NCI-H1105 (cell line): ENCODE measurements at regions not wholly inside any gene's neighbourhood (a gene's known extent, or its start where the extent isn't known, plus 50 kb on each side); places are given as distances from the start of the nearest gene placed in this dataset.

ENCODE experiments used
- DNase-seq: peaks from one replicate; lab custom pipeline; 2025; lab: John Stamatoyannopoulos, UW

GRCh38 chr20:60581606-60582115, 623.4 kb downstream of the CDH26 start:
- no peak for DNase-seq

- no peak for DNase-seq
These were observed 625.5 kb downstream of the CDH26 start for GRCh38 chr20:60583741-60584140.

- DNase-seq = no peak
These were observed 626.0 kb downstream of the CDH26 start for GRCh38 chr20:60584221-60584620.

GRCh38 chr20:60585651-60586050, 627.4 kb downstream of the CDH26 start:
- no peak for DNase-seq

DNA sequence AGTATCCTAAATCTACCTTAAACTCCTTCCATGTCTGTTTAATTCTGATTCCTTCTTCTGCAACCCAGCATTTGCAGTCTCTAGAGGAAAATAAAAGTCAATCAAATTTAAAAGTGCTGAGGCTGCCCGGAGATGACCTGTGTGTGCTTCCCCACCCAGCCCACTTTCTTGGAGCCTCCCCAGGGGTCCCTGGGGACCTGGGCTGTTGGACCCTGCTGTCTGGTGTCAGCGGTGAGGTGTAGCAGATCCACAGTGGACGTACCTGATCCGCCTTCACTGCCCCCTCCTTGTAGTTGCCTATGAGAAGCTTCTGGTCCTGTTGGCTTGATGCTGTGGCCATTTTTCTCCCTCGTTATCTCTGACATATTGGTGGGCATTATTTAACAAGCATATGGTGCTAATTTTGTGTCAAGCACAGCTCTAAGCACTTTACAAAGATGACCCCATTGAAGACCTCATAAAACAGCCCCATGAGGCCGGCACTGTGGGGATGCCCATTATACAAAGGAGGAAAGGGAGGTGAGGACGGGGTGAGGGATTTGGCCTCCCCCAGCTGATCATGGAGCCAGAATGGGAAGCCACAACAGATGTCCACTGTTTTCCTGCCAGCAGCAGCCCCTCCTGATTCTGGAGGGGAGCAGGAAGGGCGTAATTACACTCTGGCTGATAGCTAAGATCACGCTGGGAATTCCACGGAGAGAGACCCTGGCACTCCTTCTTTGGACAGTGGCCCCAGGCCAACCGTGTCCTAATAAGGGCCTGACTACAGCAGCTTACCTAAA, 628.2 kb downstream of the CDH26 start:
- DNase-seq = no peak

DNA sequence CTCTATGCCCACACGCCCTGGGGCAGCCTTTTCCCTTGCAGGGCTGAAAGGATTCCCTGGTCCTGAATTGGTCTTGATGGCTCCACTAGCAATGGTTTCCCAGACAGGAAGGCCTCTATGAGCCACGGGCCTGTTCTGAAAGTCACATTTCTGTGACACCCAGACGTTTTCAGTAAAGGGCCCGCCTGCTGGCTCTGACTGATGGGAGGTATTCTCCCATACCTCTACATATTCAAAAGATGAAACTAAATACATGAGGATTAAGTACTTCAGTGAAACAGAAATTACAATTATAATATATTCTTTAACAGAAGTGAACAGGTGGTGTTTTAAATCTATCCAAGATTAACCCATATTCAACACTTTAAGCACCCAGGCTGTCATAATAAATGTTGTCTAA, 629.8 kb downstream of the CDH26 start:
- DNase-seq = no peak

- DNase-seq = no peak
These were observed 631.4 kb downstream of the CDH26 start for GRCh38 chr20:60589623-60590022.

- no peak for DNase-seq
These were observed 633.1 kb downstream of the CDH26 start for GRCh38 chr20:60591172-60591799.

GRCh38 chr20:60598528-60598927, 640.3 kb downstream of the CDH26 start:
- DNase-seq = no peak

GRCh38 chr20:60599381-60599780, 641.2 kb downstream of the CDH26 start:
- DNase-seq = no peak

DNA sequence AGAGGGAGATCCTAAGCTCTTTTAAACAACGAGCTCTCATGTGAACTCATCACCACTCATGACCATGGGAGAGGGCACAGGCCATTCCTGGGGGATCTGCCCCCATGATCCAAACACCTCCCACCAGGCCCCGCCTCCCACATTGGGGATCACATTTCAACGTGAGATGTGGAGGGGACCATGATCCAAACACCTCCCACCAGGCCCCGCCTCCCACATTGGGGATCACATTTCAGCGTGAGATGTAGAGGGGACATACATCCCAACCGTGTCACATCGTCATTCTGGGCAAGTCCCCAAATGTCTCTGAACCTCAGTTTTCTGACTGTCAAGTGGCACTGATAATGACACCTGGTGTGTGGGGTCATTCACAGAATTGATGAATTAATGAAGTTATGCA, 641.8 kb downstream of the CDH26 start:
- DNase-seq = no peak

GRCh38 chr20:60624066-60624465, 628.0 kb upstream of the CDH4 start:
- no peak for DNase-seq

- DNase-seq = no peak
These were observed 624.1 kb upstream of the CDH4 start for GRCh38 chr20:60627751-60628565.

DNA sequence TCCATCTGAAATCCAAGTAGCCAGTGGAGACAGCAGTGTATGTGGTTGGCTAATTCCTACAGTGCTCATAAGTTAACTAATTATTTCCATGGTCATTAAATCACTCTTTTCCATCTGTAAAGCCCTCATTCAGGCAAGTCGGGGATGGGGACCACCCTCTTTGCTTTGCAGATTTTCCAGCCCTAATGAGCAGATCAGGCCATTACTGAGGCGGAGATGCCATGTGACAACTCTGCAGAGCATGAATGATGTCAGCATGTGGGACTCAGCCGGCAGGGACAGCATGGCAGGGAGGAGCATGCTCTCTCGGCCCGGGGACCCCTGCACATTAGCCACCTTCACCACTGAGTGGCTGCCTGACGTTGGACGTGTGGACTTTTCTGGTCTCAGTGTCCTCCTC, 623.3 kb upstream of the CDH4 start:
- no peak for DNase-seq

DNA sequence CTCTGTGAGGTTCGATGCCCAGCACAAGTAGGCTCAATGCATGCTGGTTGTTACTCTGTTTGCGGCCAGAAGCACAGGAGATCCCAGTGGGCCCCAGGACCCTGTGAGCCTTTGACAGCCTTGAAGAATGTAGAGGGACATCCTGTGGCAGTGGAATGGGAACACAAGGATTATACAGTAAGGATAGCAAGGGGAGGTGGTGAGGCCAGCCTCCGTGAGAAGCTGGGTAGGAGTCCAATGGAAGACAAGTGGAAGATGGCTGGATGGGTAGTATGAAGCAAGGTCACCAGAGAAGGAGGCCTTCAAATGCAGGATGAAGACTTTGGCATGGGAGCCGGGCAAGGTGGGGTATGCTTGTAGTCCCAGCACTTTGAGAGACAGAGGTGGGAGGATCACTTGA, 622.9 kb upstream of the CDH4 start:
- no peak for DNase-seq

- peak; percentile 96 for DNase-seq
These were observed 621.5 kb upstream of the CDH4 start for GRCh38 chr20:60630609-60631008.

DNA sequence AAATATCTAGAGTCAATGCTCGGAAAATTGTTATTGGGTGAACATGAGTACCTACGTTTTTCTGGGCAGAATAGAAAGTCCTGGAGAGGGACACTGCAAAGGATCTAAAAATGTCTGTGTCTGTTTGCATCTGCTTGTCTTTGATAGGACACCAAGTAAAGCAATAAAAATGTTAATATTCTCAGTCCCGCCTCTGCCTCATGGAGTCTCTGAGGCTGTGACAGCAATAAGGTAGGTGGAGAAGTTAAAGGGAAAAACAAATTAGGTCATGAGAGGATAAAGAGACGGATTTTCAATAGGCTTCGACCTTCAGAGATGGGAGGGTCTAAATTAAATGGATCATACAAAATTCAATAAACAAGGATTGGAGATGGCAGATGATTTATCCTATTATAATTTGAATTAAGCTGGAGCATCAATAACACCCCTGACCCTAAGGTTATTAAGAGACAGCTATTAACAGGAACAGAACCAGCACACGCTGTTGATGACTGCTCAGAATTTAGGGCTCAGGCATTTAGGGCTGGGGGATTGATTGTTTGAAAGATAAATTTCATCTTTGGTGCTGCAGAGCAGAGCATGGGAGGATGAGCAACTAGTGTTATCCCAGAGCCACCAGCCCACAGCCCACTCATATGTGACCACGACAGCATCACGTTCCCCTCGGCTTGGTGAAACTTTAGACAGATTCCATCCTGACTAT, 620.3 kb upstream of the CDH4 start:
- DNase-seq = no peak

DNA sequence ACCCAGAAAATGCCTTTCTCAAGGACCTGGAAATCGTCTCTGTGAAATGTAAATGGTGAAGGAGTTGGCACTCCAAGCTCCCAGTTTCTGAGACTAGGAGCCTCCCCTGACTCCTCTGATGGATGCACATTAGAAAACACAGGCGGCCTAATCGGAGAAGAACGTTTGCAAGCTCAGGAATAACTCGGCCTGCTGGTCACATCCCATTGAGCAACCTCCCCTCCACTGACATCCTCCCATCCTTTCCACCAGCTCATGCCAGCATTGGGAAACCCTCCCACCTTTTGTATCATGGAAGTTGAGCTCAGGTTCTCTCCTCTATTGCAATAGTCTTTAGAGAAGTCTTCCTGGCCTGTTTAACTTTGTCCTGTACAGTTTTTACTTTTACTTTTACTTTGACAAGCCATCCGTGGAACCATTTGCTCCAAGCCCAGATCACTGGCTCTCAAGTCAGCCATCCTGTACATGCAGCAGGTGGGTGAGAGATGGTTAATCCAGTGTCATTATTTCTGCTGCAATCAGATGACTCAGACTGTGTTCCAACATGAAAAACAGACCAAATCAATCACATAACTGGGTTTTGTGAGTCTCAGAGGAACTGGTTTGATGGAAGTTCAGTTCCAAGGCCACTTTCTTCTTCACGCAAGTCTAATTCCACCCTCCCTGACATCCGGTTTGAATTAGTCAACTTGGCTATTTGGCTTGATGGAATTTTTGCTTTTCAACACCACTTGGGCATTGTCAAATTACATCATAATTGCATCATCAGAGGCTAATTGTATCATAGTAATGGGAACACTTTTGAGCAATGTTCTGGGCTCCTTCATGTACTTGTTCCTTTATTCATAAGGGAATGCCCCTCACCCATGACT, 619.4 kb upstream of the CDH4 start:
- no peak for DNase-seq

GRCh38 chr20:60634491-60635172, 617.4 kb upstream of the CDH4 start:
- DNase-seq = no peak

GRCh38 chr20:60636417-60636816, 615.6 kb upstream of the CDH4 start:
- no peak for DNase-seq

DNA sequence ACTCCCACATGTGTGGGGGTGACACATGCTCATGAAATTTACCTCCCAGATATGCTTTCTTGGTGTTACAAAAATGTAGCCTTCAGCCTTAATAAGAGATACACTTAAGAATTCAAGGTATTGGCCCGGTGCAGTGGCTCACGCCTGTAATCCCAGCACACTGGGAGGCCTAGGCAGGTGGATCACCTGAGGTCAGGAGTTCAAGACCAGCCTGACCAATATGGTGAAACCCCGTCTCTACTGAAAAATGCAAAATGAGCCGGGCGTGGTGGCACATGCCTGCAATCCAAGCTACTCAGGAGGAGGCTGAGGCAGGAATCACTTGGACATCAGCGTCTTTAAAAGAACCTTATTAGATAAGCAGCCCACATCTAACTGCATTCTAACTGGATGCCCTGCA, 614.3 kb upstream of the CDH4 start:
- DNase-seq = no peak
